Sigmoid colon (tissue), 6 donors: ENCODE measurements at regions not wholly inside any gene's neighbourhood (a gene's known extent, or its start where the extent isn't known, plus 50 kb on each side); places are given as distances from the start of the nearest gene placed in this dataset.

Source experiments
- DNase-seq: peaks from one replicate; pipeline ENCODE4 v3.0.0-alpha.2; 2019
- H3K27ac ChIP-seq, 4 donors: fragments of 200-600 bp; sonication (generic); one replicate each; pipeline ENCODE4 v1.5.1; 2016 to 2019; ENCODE audit warnings: mild to moderate bottlenecking in 1 of 4
- H3K27me3 ChIP-seq, 3 donors: fragments of 200-600 bp; sonication (generic); one replicate each; pipeline ENCODE4 v1.5.1; 2019; ENCODE audit warnings: mild to moderate bottlenecking in 1 of 3
- H3K36me3 ChIP-seq, 4 donors: fragments of 200-600 bp; sonication (generic); one replicate each; pipeline ENCODE4 v1.5.1; 2016 to 2019
- H3K4me1 ChIP-seq, 4 donors: fragments of 200-600 bp; sonication (generic); one replicate each; pipeline ENCODE4 v1.5.1; 2017 to 2019
- H3K4me3 ChIP-seq, 4 donors: fragments of 200-600 bp; sonication (generic); one replicate each; pipeline ENCODE4 v1.5.1; 2017 to 2019; ENCODE audit warnings: mild to moderate bottlenecking in 2 of 4, moderate library complexity in 1 of 4
- H3K9me3 ChIP-seq, 4 donors: fragments of 200-600 bp in 3 of 4; sonication (generic) in 3 of 4; one replicate each; pipeline versions ENCODE4 v1.5.1 to v1.6.1; 2013 to 2019
- CTCF ChIP-seq, 4 experiments: fragments of 450-650 bp in 3 of 4; fragments of 200-600 bp in 1 of 4; IDR thresholded peaks; one replicate each; pipeline ENCODE4 v1.5.1; 2016 to 2019; ENCODE audit warnings: antibody characterized with exemption in 4 of 4, mild to moderate bottlenecking in 3 of 4, moderate library complexity in 2 of 4
- EP300 ChIP-seq, 4 donors: sonication (generic); formaldehyde crosslinking; IDR thresholded peaks; one replicate each; pipeline ENCODE4 v1.6.1; 2017; ENCODE audit warnings: antibody characterized with exemption in 4 of 4
- POLR2A ChIP-seq, 2 donors: fragments of 450-650 bp; IDR thresholded peaks; one replicate each; pipeline ENCODE4 v1.6.1; 2016; ENCODE audit warnings: antibody characterized with exemption in 2 of 2, mild to moderate bottlenecking in 2 of 2, moderate library complexity in 2 of 2
- POLR2AphosphoS5 ChIP-seq, 4 donors: sonication (generic); formaldehyde crosslinking; IDR thresholded peaks; one replicate each; pipeline ENCODE4 v1.6.1; 2017; ENCODE audit warnings: antibody characterized with exemption in 4 of 4
- WGBS, 2 donors: extraction: QIAGEN DNeasy Blood & Tissue Kit; methylation state at CpG; one replicate each; pipeline ENCODE4 v1.1.7; 2013; 5-methylcytosine and 5-hydroxymethylcytosine counted together
- intact Hi-C: fragments of 100-400 bp; cut with DNase I; formaldehyde crosslinking; loops from one replicate; pipeline ENCODE4 v1.15.1; 2023
- donor health status: healthy with polysubstance abuse.
- donor health status: healthy.

- Histone ChIP-seq H3K27me3 (no peaks in the 10 kb centered on the region), H3K4me1 (no peaks in the 10 kb centered on the region), H3K27ac (no peak overlapping the region), H3K9me3 (no peaks in the 10 kb centered on the region), H3K4me3 (no peak overlapping the region), H3K36me3 (no peaks in the 10 kb centered on the region)
- TF ChIP-seq EP300 (IDR thresholded peaks at IDR 0.05) (no peak), POLR2AphosphoS5 (IDR thresholded peaks at IDR 0.05) (no peak), CTCF (IDR thresholded peaks at IDR 0.05) (no peak), POLR2A (IDR thresholded peaks at IDR 0.05) (no peak)
- intact Hi-C loops: no loop called here
- no peak for DNase-seq
- WGBS, 2 donors: 87 to 88% methylated on average over 13 of the region's 13 CpGs
These were observed 440.5 kb upstream of the SGCD start for GRCh38 chr5:155886311-155887031.

DNA sequence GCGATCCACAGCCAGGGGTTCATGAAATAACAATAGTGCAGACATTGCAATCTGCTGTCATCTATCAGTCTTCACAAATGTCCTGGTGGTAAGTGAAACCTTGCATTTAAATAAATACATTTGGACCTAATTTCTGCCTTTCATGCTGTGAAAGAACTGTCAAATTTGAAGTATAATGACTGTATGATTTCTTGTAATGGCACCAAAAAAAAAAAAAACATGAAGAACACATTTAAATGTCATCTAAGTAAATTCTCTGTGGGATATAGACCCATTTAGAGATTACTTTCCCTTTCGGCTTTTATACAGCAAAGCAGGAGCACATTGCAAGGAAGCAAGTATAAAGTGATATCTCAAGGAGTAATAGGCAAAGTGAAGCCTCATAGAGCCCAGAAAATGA, 431.5 kb upstream of the SGCD start:
- no peaks in the 10 kb centered on the region for H3K9me3 ChIP-seq
- no peaks in the 10 kb centered on the region for H3K4me1 ChIP-seq
- 85 to 89% methylated on average over 2 of the region's 2 CpGs for WGBS, 2 donors
- no peaks in the 10 kb centered on the region for H3K36me3 ChIP-seq
- intact Hi-C loops: no loop called here
- no peak for DNase-seq
- no peaks in the 10 kb centered on the region for H3K27me3 ChIP-seq
- no peak overlapping the region for H3K4me3 ChIP-seq
- no peak overlapping the region for H3K27ac ChIP-seq
- TF ChIP-seq CTCF (IDR thresholded peaks at IDR 0.05) (no peak), EP300 (IDR thresholded peaks at IDR 0.05) (no peak)

- Histone ChIP-seq H3K9me3 (no peaks in the 10 kb centered on the region), H3K36me3 (no peaks in the 10 kb centered on the region), H3K4me3 (no peak overlapping the region), H3K4me1 (no peaks in the 10 kb centered on the region), H3K27ac (no peak overlapping the region), H3K27me3 (no peaks in the 10 kb centered on the region)
- DNase-seq: no peak
- 81 to 86% methylated on average over 3 of the region's 3 CpGs for WGBS, 2 donors
- no peak for TF ChIP-seq POLR2AphosphoS5 (IDR thresholded peaks at IDR 0.05)
- no peak for TF ChIP-seq EP300 (IDR thresholded peaks at IDR 0.05)
- intact Hi-C loops: no loop called here
These were observed 429.2 kb upstream of the SGCD start for GRCh38 chr5:155897761-155898160.

DNA sequence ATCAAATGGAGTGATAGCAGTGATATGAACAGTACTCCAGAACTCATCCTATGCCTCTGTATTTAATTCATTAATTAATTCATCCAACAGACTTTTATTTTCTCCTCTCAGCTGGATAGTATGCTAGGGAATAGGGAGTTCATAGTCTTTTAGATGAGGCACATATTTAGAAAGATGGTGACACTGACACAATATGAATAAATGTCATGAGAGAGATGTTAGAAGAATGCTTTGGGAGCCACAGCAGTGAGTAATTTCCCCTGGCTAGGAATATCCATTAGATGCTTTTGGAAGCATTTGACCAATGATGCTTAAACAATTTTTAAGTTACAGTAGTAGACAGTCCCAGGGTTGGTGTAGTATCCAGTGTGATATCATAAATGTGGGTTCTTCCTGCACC, 428.7 kb upstream of the SGCD start:
- no peak overlapping the region for H3K27ac ChIP-seq
- no peaks in the 10 kb centered on the region for H3K27me3 ChIP-seq
- no peaks in the 10 kb centered on the region for H3K36me3 ChIP-seq

GRCh38 chr5:155903791-155904190, 423.2 kb upstream of the SGCD start:
- no peak overlapping the region for H3K27ac ChIP-seq
- no peaks in the 10 kb centered on the region for H3K27me3 ChIP-seq
- no peaks in the 10 kb centered on the region for H3K36me3 ChIP-seq
- H3K4me3 ChIP-seq: no peak overlapping the region
- no peak for TF ChIP-seq POLR2A (IDR thresholded peaks at IDR 0.05)
- TF ChIP-seq POLR2AphosphoS5 (IDR thresholded peaks at IDR 0.05): no peak
- no peak for TF ChIP-seq CTCF (IDR thresholded peaks at IDR 0.05)
- TF ChIP-seq EP300 (IDR thresholded peaks at IDR 0.05): no peak
- H3K9me3 ChIP-seq: no peaks in the 10 kb centered on the region
- WGBS, 2 donors: 86 to 88% methylated on average over 4 of the region's 4 CpGs
- DNase-seq: no peak
- peaks cover 0 to 7% (median 0%) of the 10 kb centered on the region in 4 donors for H3K4me1 ChIP-seq
- intact Hi-C loops: no loop called here

More for the DNA sequence above, 428.7 kb upstream of the SGCD start:
- intact Hi-C loops: no loop called here
- no peak overlapping the region for H3K4me3 ChIP-seq
- no peak for DNase-seq
- no peaks in the 10 kb centered on the region for H3K4me1 ChIP-seq
- TF ChIP-seq POLR2AphosphoS5 (IDR thresholded peaks at IDR 0.05): no peak
- TF ChIP-seq CTCF (IDR thresholded peaks at IDR 0.05): no peak
- no peak for TF ChIP-seq EP300 (IDR thresholded peaks at IDR 0.05)
- no peak for TF ChIP-seq POLR2A (IDR thresholded peaks at IDR 0.05)
- H3K9me3 ChIP-seq: no peaks in the 10 kb centered on the region
